ENCODE measurements at regions not wholly inside any gene's neighbourhood (a gene's known extent, or its start where the extent isn't known, plus 50 kb on each side); places are given as distances from the start of the nearest gene placed in this dataset.

DNA sequence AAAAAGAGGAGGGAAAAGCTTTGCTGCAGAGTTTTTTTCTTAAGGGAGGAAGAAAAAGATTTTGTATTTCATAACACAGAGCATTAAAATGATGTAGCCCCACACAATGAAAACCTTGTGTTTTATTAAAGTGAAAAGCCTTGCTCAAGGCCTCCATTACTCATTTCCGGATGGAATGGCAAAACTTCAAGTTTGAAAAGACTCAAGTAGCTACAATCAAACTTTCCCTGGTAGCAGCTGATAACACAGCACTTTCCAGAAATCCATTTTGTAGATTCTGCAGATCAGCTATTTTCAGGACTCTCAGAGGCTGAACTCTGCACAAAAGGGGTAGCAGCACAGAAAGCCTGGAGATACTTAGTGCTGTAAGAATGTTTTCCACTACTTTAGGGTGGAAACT lies 374.8 kb downstream of the NFIB start:
- TF ChIP-seq EZH2 (IDR thresholded peaks at IDR 0.05) (no peak), POLR2AphosphoS5 (IDR thresholded peaks at IDR 0.05; ENCODE audit: borderline replicate concordance, low read depth, low read length) (peak; percentile 30; the same call in 1 of the 2 replicates), FOXP2 (optimal IDR thresholded peaks at IDR 0.05; ENCODE audit: control extremely low read depth, extremely low read length, insufficient read depth) (no peak)

All from SK-N-MC (cell line).